ENCODE measurements at regions not wholly inside any gene's neighbourhood (a gene's known extent, or its start where the extent isn't known, plus 50 kb on each side); places are given as distances from the start of the nearest gene placed in this dataset.

DNA sequence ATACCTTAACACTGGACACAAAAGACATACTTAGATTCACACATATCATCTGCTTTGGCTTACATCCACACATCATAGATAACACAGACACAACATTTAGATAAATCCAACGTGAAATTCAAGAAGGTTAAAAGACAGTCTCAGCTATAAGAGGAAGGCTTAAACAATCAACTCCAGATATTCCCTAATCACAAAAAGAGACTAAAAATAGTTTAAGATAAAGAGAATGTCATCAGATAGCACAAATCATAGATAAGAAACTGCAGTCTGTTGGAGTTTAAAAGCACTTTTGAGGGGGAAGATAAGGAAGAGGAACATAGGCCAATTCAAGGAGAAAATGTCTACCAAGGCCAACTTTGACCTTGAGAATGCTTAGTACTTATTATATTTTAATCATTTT, 504.8 kb downstream of the JRKL start:
- DNase-seq, result no peak

DNA sequence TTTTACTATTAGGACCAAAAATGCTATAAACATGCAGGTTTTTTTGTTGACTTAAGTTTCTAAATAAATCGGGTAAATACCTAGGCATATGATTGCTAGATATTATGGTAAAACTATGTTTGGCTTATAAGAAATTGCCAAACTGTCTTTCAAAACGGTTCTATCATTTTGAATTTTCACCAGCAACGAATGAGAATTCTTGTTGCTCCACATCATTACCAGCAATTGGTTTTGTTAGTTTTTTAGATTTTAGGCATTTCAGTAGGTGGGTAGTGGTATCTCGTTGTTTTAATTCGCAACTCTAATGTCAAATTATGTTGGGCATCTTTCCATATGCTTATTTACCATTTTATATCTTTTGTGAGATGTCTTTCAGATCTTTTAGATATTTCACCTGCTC, 510.2 kb downstream of the JRKL start:
- DNase-seq, result no peak

DNA sequence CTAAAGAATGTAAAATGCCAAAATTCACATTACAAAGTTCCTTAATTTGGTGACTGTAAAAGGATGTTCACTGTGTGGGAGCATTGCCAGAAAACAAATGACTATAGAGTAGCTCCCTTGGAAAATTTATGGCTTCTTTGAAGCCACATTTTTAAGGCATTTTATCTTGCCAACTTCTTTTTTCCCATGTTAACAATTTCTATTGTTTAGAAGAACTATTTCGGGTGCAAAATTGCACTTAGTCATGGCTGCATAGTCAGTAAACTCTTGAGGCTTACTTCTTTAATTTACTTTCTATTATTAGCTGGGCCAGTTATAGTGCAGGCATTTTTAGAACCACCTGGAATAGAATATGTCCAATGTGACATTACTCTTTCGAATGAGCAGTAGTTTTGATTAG, 515.3 kb downstream of the JRKL start:
- peak in 1 of 2 donors; percentile 6 for DNase-seq

GRCh38 chr11:96905663-96906062, 515.9 kb downstream of the JRKL start:
- DNase-seq, result no peak

GRCh38 chr11:96906476-96906875, 516.7 kb downstream of the JRKL start:
- DNase-seq, result no peak

GRCh38 chr11:96925862-96926261, 536.0 kb downstream of the JRKL start:
- no peak for DNase-seq

- DNase-seq, result no peak
Measured at GRCh38 chr11:96940227-96940626, 550.4 kb downstream of the JRKL start.

GRCh38 chr11:96942855-96943254, 553.0 kb downstream of the JRKL start:
- DNase-seq, result no peak

GRCh38 chr11:96943970-96944369, 554.2 kb downstream of the JRKL start:
- DNase-seq, result no peak

DNA sequence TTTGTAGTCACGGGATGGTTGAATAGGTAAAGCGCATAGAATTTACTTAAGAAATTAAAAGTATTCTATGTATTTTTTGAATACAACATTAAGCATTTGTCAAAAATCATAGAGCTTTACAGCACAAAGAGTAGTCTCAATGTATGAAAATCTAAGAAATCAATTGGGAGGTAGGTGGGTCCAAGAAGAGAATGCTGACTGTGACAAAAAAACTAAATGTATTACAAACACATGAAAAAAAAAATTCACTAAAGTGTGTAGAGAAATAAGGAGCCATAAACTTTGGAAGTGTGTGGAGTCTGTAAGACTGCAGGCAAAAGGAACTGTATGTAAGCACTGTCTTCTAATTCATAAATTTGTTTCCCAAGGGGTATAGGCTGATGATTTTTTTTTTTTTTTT, 558.3 kb downstream of the JRKL start:
- DNase-seq, result no peak

DNA sequence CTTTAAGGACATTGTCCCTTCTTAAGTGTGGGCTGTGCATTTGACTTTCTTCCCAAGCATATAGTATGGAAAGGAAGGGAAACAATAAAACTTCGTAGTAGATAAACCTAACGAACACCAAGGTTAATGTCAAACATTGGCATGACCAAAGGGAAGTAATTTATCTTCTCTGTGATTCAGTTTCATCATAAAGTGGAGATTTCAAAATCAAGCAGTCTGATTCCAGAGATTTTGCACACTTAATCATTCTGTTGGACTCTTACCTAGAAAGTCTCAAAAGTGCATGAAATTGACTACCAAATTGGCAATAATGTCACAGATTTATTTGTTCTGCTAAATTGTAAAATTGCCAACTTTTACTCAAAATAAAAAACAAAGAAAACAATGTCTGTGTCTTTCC, 559.7 kb downstream of the JRKL start:
- DNase-seq, result no peak

DNA sequence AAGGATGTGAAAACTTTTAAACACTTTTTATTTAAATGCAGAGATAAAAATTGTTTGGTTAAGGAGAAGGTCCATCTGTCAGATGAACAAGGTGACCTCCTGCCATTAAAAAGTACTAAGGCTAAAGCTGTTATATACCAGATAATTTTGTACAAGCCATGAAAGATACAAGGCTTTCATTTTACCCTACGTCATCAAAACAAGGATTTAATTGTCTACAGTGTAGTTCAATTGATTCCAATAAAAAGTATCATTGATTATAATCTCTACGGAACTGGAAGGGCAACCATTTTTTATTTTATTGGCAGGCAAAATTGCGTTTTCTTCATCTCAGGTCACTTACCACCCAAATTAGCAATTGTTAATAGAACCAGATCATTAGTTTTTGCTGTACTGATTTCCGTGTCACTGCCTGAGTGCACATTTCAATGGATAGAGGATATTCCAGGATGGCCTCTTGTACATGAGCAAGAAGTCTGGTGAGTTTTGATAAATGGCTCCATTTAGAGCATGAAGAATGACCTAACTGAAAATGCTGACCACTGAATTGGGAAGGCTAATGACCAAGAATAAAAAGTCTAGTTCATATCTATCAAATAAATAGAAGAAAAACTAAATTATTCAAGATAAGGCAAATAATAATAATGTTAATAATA, 564.9 kb downstream of the JRKL start:
- DNase-seq, result no peak

- no peak for DNase-seq
Measured at GRCh38 chr11:96960476-96960875, 570.7 kb downstream of the JRKL start.

DNA sequence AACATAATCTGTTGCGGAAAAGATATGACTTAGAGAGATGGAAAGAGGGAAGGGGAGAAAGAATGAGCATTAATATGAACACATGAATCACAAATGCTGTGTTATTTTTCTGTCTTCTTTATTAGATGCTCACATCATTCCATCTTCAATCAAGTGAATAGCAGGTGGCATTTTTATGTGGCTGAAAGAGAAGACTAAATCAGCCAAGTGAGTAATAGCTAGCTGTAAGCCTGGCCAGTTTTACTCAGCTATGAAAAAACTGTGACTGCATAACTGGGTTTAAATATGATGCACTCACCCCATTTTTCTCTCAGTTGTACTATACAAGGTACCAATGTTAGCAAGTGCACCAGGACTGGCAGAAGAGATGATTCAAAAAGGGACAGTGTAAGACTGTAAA, 571.1 kb downstream of the JRKL start:
- DNase-seq, result no peak

- no peak for DNase-seq
Measured at GRCh38 chr11:96961931-96962330, 572.1 kb downstream of the JRKL start.

GRCh38 chr11:96963375-96963774, 573.6 kb downstream of the JRKL start:
- DNase-seq, result no peak

GRCh38 chr11:96964661-96965060, 574.8 kb downstream of the JRKL start:
- DNase-seq, result no peak

DNA sequence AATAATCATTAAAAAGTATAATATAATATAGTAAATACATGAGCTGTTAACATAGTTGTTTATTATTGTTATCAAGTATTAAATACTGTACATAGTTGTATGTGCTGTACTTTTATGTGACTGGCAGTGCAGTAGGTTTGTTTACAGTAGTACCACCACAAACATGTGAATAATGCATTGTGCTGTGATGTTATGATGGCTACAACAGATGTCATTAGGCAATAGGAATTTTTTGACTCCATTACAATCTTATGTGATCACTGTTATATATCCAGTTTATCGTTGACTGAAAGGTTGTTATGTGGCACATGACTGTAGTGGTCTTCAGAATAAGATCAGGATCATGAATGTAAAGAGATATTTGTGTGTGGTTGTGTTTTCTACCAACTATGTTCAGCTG, 577.8 kb downstream of the JRKL start:
- no peak for DNase-seq

DNA sequence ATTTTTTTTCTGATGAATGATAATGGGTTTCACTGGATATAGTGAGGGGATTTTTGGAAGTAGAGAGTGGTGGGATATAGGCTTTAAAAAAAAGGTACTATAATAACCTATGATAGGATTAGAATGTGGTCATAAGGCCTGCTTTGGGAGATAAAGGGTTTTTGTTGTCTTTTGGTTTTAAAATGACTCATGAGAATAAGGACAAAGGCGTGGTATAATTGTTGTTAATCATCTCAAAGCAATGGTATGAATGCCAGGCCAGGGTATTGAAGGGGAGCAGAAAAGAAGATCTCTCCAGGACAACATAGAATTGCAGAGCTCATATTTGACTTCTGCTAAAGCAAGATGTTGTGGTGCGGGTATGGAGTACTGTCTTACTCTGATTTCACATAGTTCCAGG, 579.4 kb downstream of the JRKL start:
- DNase-seq, result no peak

DNA sequence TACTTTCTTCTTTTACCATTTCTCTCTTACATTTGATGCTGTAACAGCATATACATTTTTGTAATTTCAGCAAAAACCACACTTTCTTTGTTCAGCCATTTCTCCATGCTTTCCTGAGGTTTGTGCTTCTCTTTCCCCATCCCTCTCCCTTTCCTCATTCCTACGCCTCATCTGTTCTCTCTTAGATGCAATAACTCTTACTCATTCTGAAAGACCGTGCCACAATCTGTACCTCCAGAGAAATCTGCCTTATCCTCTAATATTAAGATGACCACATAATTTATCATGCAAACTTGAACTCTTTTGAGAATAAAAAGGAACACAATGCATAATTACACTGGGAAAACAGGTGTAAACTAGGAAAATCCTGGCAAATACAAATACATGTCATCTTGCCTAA, 588.9 kb downstream of the JRKL start:
- no peak for DNase-seq

- DNase-seq, result no peak
Measured at GRCh38 chr11:96986516-96986915, 596.7 kb downstream of the JRKL start.

DNA sequence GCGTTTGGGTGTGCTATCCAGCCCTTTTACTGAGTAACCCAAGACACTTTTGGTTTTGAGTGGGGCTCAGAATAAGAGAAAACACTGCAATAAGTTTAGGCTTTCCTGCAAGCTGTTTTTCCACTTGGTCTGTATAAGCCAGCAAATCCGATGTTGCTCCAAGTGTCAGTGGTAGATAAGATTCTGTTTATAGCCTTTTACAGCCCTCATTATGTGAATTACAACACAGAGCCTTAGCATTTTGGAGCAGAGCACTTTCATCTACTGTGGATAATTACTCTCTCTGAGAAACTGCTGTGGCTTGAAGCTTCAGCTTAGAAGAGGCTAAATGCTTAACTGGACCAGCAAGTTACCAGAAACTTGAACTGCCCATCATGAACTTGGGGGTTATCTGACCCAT, 601.1 kb downstream of the JRKL start:
- peak in 1 of 2 donors; percentile 26 for DNase-seq

- DNase-seq, result no peak
Measured at GRCh38 chr11:97000481-97000880, 610.7 kb downstream of the JRKL start.

DNA sequence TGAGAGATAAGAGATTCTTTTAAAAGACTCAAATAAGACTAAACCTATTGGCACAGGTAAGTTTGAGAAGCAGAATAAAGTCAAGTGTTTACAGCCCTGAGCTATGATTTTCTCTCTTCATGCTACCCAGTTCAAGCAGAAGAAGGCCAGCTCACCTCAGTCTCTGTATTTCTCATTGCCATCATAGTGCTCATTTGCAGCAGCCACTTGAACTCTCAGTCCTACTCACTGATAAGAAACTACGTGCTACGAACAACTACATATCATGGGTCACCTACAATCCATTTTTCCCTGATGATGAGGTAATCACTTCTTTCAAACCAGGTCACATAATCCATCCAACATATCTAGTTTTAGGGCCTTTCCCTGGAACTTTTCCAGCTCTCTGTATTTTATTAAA, 617.5 kb downstream of the JRKL start:
- DNase-seq, result no peak

- DNase-seq, result no peak
Measured at GRCh38 chr11:97009613-97010012, 619.8 kb downstream of the JRKL start.
